ENCODE measurements at regions not wholly inside any gene's neighbourhood (a gene's known extent, or its start where the extent isn't known, plus 50 kb on each side); places are given as distances from the start of the nearest gene placed in this dataset.

- Mint-ChIP-seq H3K9me3 (peaks cover 12% of the 10 kb centered on the region), H3K36me3 (ENCODE audit: low read depth) (no peaks in the 10 kb centered on the region), H3K27me3 (no peaks in the 10 kb centered on the region), H3K27ac (no peak overlapping the region), H3K4me1 (no peaks in the 10 kb centered on the region), H3K4me3 (no peak overlapping the region)
- no peak for ATAC-seq (replicated peaks)
These were observed 583.1 kb upstream of the SEL1L start for GRCh38 chr14:82116721-82117120.

DNA sequence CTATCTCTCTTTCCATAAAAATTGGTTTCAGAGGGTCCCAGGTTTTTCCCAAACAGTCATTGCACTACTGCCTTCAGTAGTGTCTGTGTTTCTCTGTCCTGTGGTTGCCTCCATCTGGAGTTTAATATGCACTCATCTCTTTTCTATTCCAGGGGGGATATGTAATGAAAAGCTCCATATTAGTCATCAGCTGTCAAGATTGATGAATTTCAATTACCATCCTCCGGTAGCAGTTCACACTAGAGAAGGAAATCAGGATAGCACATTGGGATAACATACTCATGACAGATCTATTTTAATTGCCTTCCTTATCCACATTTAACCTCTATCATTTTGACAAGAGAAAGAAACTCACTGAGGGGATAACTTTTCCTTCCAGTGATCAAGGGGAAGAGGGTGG is 589.0 kb upstream of the SEL1L start:
- Mint-ChIP-seq H3K4me1 (no peaks in the 10 kb centered on the region), H3K27me3 (no peaks in the 10 kb centered on the region), H3K4me3 (no peak overlapping the region), H3K36me3 (ENCODE audit: low read depth) (no peaks in the 10 kb centered on the region), H3K9me3 (peaks cover 22% of the 10 kb centered on the region), H3K27ac (no peak overlapping the region)
- ATAC-seq (replicated peaks), result no peak

- Mint-ChIP-seq H3K9me3 (peaks cover 25% of the 10 kb centered on the region), H3K27ac (no peak overlapping the region), H3K4me1 (no peaks in the 10 kb centered on the region), H3K4me3 (no peak overlapping the region), H3K27me3 (no peaks in the 10 kb centered on the region), H3K36me3 (ENCODE audit: low read depth) (no peaks in the 10 kb centered on the region)
- ATAC-seq (replicated peaks), result no peak
These were observed 590.9 kb upstream of the SEL1L start for GRCh38 chr14:82124511-82124910.

- no peak for ATAC-seq (replicated peaks)
- Mint-ChIP-seq H3K27ac (no peak overlapping the region), H3K4me3 (no peak overlapping the region), H3K36me3 (ENCODE audit: low read depth) (no peaks in the 10 kb centered on the region), H3K27me3 (no peaks in the 10 kb centered on the region), H3K4me1 (no peaks in the 10 kb centered on the region), H3K9me3 (peaks cover 29% of the 10 kb centered on the region)
These were observed 592.4 kb upstream of the SEL1L start for GRCh38 chr14:82126006-82126405.

- no peak overlapping the region for H3K4me3 Mint-ChIP-seq
- H3K9me3 Mint-ChIP-seq, result peaks cover 21% of the 10 kb centered on the region
- H3K27me3 Mint-ChIP-seq, result no peaks in the 10 kb centered on the region
- no peaks in the 10 kb centered on the region for H3K36me3 Mint-ChIP-seq (ENCODE audit: low read depth)
- ATAC-seq (replicated peaks), result no peak
- H3K27ac Mint-ChIP-seq, result no peak overlapping the region
- H3K4me1 Mint-ChIP-seq, result no peaks in the 10 kb centered on the region
These were observed 600.8 kb upstream of the SEL1L start for GRCh38 chr14:82134411-82134810.

- no peak for ATAC-seq (replicated peaks)
- H3K36me3 Mint-ChIP-seq (ENCODE audit: low read depth), result no peaks in the 10 kb centered on the region
- H3K4me1 Mint-ChIP-seq, result no peaks in the 10 kb centered on the region
- peaks cover 17% of the 10 kb centered on the region for H3K9me3 Mint-ChIP-seq
- no peaks in the 10 kb centered on the region for H3K27me3 Mint-ChIP-seq
- no peak overlapping the region for H3K4me3 Mint-ChIP-seq
- no peak overlapping the region for H3K27ac Mint-ChIP-seq
These were observed 604.8 kb upstream of the SEL1L start for GRCh38 chr14:82138431-82138830.

GRCh38 chr14:82146846-82147245 is 613.2 kb upstream of the SEL1L start:
- H3K27ac Mint-ChIP-seq, result no peak overlapping the region

GRCh38 chr14:82153689-82154088 is 620.0 kb upstream of the SEL1L start:
- ATAC-seq (replicated peaks), result no peak
- Mint-ChIP-seq H3K4me1 (no peaks in the 10 kb centered on the region), H3K36me3 (ENCODE audit: low read depth) (no peaks in the 10 kb centered on the region), H3K4me3 (no peak overlapping the region), H3K27me3 (no peaks in the 10 kb centered on the region), H3K9me3 (peaks cover 14% of the 10 kb centered on the region), H3K27ac (no peak overlapping the region)

More at GRCh38 chr14:82146846-82147245, 613.2 kb upstream of the SEL1L start:
- H3K36me3 Mint-ChIP-seq (ENCODE audit: low read depth), result no peaks in the 10 kb centered on the region
- no peak overlapping the region for H3K4me3 Mint-ChIP-seq
- no peaks in the 10 kb centered on the region for H3K4me1 Mint-ChIP-seq
- no peaks in the 10 kb centered on the region for H3K9me3 Mint-ChIP-seq
- no peaks in the 10 kb centered on the region for H3K27me3 Mint-ChIP-seq
- ATAC-seq (replicated peaks), result no peak

DNA sequence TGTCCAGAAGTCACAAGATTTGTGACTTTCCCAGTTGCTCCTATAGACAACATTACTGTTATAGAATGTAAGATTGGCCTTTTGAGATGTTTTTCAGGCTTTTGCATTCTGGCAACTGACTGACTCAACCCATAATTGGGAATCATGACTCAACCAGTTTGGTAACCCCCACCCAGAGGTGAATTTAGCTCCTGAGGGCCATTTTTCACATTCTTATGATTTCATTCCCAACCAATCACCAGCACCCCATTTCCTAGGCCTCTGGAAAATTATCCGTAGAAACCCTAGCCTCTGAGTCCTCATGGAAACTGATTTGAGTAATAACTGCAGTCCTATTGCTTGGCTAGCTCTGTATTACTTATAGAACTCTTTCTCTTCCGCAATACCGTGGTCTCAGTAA is 626.0 kb upstream of the SEL1L start:
- Mint-ChIP-seq H3K4me3 (no peak overlapping the region), H3K27ac (no peak overlapping the region), H3K9me3 (peaks cover 15% of the 10 kb centered on the region), H3K4me1 (no peaks in the 10 kb centered on the region), H3K27me3 (no peaks in the 10 kb centered on the region), H3K36me3 (ENCODE audit: low read depth) (no peaks in the 10 kb centered on the region)
- no peak for ATAC-seq (replicated peaks)

DNA sequence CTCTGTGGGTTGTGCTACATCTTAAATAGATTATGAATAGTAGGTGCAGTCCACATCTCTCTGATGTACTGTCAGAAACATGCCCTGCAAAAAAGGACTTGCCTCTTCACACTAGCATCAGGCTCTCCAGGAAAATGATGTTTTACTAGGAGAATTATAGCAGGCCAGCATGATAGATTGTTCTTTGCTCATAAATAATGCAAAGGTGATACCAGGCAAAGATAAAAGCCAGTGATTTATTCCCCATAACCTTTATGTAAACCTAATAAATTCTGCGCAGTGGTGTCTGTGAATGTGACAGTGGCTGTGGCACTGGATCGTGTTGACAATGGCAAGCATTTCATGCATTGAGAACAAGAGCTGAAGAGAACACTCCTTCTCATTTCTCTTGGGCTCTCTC is 646.5 kb upstream of the SEL1L start:
- Mint-ChIP-seq H3K27ac (no peak overlapping the region), H3K27me3 (no peaks in the 10 kb centered on the region), H3K36me3 (ENCODE audit: low read depth) (no peaks in the 10 kb centered on the region), H3K4me1 (no peaks in the 10 kb centered on the region), H3K4me3 (no peak overlapping the region), H3K9me3 (peaks cover 28% of the 10 kb centered on the region)
- ATAC-seq (replicated peaks), result no peak

DNA sequence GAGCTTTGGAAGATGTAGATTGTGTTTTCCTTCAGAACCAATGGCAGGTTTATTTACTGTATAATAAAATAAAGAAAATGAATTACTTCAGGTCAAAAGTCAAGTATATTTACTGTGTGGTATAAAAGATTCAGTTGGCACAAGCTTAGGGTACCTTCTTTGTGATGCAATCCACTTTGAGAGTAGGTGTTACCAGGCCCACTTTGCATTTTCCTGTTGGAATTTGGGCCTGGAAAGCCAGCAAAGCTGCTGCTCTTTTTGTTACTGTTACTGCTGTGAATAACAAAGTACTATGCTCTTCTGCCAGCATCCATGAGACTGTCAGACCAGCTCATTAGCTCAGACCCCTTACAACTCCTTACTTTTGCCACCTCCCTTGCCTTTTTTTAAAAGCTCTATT is 649.0 kb upstream of the SEL1L start:
- Mint-ChIP-seq H3K36me3 (ENCODE audit: low read depth) (no peaks in the 10 kb centered on the region), H3K4me3 (no peak overlapping the region), H3K27ac (no peak overlapping the region), H3K27me3 (no peaks in the 10 kb centered on the region), H3K9me3 (peaks cover 28% of the 10 kb centered on the region), H3K4me1 (no peaks in the 10 kb centered on the region)
- no peak for ATAC-seq (replicated peaks)

DNA sequence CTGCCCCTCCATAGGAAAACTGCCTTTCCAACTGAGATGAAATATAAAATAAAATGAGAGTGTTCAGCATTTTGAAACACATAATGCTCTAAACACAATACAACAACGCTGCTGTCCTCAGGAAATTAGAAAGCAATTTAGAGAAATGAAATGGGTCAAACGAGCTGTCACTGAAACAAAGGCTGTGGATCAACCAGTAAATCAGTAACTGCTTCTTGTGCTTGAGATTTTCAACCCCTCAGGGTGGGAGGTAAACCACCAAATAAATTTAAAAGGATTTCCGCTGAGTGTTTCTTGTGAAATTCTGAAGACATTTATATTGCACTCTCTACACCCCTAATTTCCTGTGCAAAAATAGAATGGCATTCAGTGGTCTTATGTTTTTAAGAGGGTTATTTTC is 657.1 kb upstream of the SEL1L start:
- peaks cover 22% of the 10 kb centered on the region for H3K9me3 Mint-ChIP-seq
- no peak overlapping the region for H3K4me3 Mint-ChIP-seq
- ATAC-seq (replicated peaks), result no peak
- no peaks in the 10 kb centered on the region for H3K36me3 Mint-ChIP-seq (ENCODE audit: low read depth)
- H3K27me3 Mint-ChIP-seq, result no peaks in the 10 kb centered on the region
- H3K4me1 Mint-ChIP-seq, result no peaks in the 10 kb centered on the region
- no peak overlapping the region for H3K27ac Mint-ChIP-seq

- ATAC-seq (replicated peaks), result no peak
These were observed 658.7 kb upstream of the SEL1L start for GRCh38 chr14:82192387-82192786.

GRCh38 chr14:82223276-82223675 is 689.6 kb upstream of the SEL1L start:
- H3K27ac Mint-ChIP-seq, result no peak overlapping the region
- ATAC-seq (replicated peaks), result no peak
- no peaks in the 10 kb centered on the region for H3K27me3 Mint-ChIP-seq

More at GRCh38 chr14:82192387-82192786, 658.7 kb upstream of the SEL1L start:
- H3K4me3 Mint-ChIP-seq, result no peak overlapping the region
- H3K27me3 Mint-ChIP-seq, result no peaks in the 10 kb centered on the region
- no peak overlapping the region for H3K27ac Mint-ChIP-seq
- H3K36me3 Mint-ChIP-seq (ENCODE audit: low read depth), result no peaks in the 10 kb centered on the region
- no peaks in the 10 kb centered on the region for H3K4me1 Mint-ChIP-seq
- H3K9me3 Mint-ChIP-seq, result peaks cover 21% of the 10 kb centered on the region

DNA sequence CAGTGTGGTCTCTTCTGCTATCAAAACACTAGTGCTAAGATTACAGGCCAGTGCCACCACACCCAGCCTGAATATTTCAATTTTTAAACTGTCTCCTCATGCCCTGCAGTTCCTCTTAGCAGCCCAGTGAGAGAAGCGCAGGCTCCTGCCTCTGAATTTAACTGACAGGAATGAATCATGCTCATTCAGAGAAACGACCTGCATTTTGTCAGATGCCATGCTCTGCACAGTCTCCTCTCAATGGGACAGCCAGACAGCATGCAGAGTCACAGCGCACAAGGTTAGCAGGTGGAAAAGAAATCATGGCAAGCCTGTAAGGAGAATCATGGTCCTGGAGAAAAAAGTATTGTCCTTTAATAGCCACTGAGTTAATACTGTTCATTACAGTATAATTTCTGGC is 691.0 kb upstream of the SEL1L start:
- no peak for ATAC-seq (replicated peaks)
- Mint-ChIP-seq H3K4me3 (no peak overlapping the region), H3K9me3 (peaks cover 6% of the 10 kb centered on the region), H3K27ac (no peak overlapping the region), H3K4me1 (no peaks in the 10 kb centered on the region), H3K36me3 (ENCODE audit: low read depth) (no peaks in the 10 kb centered on the region), H3K27me3 (no peaks in the 10 kb centered on the region)

More at GRCh38 chr14:82223276-82223675, 689.6 kb upstream of the SEL1L start:
- Mint-ChIP-seq H3K4me3 (no peak overlapping the region), H3K9me3 (peaks cover 10% of the 10 kb centered on the region), H3K4me1 (no peaks in the 10 kb centered on the region), H3K36me3 (ENCODE audit: low read depth) (no peaks in the 10 kb centered on the region)

DNA sequence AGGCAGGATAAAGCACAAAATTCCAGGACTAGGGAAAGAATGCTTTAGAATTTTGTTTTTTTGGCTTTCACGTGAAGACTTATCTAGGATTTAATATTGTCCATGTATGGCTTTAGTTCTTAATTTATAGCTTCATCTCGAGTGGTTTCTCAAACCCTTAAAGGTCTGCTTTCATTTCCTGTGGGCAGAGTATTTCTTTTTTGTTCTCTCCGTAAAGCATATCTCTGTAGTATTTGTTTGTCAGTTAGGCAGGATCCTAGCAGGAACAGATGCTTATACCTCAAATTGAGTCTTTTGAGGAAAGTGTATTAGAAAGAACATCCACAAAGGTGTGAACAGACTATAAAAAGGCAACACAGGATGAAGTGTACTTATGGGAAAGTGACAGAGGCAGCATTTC is 697.1 kb upstream of the SEL1L start:
- ATAC-seq (replicated peaks), result no peak
- Mint-ChIP-seq H3K4me3 (no peak overlapping the region), H3K9me3 (peaks cover 7% of the 10 kb centered on the region), H3K27ac (no peak overlapping the region), H3K36me3 (ENCODE audit: low read depth) (no peaks in the 10 kb centered on the region), H3K27me3 (no peaks in the 10 kb centered on the region), H3K4me1 (no peaks in the 10 kb centered on the region)
